SK-N-SH treated with all-trans-retinoic acid at 6 μM for 48 hours (cell line): ENCODE measurements at regions not wholly inside any gene's neighbourhood (a gene's known extent, or its start where the extent isn't known, plus 50 kb on each side); places are given as distances from the start of the nearest gene placed in this dataset.
"Not testable (repeated sequence)": the region's sequence is repeated elsewhere in the genome, so short reads cannot be mapped to it uniquely, and the experiment has no call there.

ENCODE experiments used
- ATAC-seq: fragments of 200-7000 bp; cut with Tn5 transposase; 3 replicates; pipeline ENCODE4 v1.9.1; 2020; ENCODE audit warnings: mild to moderate bottlenecking, moderate library complexity
- BACH2 ChIP-seq: fragments of 250-450 bp; sonication (Bioruptor Pico); IDR thresholded peaks from 2 replicates; pipeline ENCODE4 v1.9.0; 2021; ENCODE audit warnings: mild to moderate bottlenecking, borderline replicate concordance
- CSDC2 ChIP-seq: fragments of 250-450 bp; sonication (Bioruptor Pico); IDR thresholded peaks from 2 replicates; pipeline ENCODE4 v1.5.0; 2020; ENCODE audit warnings: mild to moderate bottlenecking, moderate library complexity
- ESRRG ChIP-seq: fragments of 250-450 bp; sonication (Bioruptor Pico); IDR thresholded peaks from 2 replicates; pipeline ENCODE4 v1.6.1; 2021; ENCODE audit warnings: mild to moderate bottlenecking
- GLIS3 ChIP-seq: fragments of 250-450 bp; sonication (Bioruptor Pico); IDR thresholded peaks from 2 replicates; pipeline ENCODE4 v1.5.0; 2020; ENCODE audit warnings: mild to moderate bottlenecking, moderate library complexity
- ISL1 ChIP-seq: fragments of 250-450 bp; sonication (Bioruptor Pico); IDR thresholded peaks from 2 replicates; pipeline ENCODE4 v2.1.2; 2022; ENCODE audit warnings: mild to moderate bottlenecking, moderate library complexity
- OSR1 ChIP-seq: fragments of 250-450 bp; sonication (Bioruptor Pico); IDR thresholded peaks from 2 replicates; pipeline ENCODE4 v1.8.0; 2022; ENCODE audit warnings: moderate library complexity, mild to moderate bottlenecking, inconsistent platforms
- PATZ1 ChIP-seq: fragments of 250-450 bp; sonication (Bioruptor Pico); IDR thresholded peaks from 2 replicates; pipeline ENCODE4 v1.8.0; 2020; ENCODE audit warnings: mild to moderate bottlenecking, moderate library complexity, borderline replicate concordance
- PPARA ChIP-seq: fragments of 250-450 bp; sonication (Bioruptor Pico); IDR thresholded peaks from 2 replicates; pipeline ENCODE4 v1.5.0; 2020; ENCODE audit warnings: mild to moderate bottlenecking, borderline replicate concordance
- SNAI2 ChIP-seq: fragments of 250-450 bp; sonication (Bioruptor Pico); IDR thresholded peaks from 2 replicates; pipeline ENCODE4 v1.5.0; 2020; ENCODE audit warnings: mild to moderate bottlenecking, moderate library complexity
- TSHZ2 ChIP-seq: fragments of 250-450 bp; sonication (Bioruptor Pico); IDR thresholded peaks from 2 replicates; pipeline ENCODE4 v1.5.0; 2020; ENCODE audit warnings: mild to moderate bottlenecking, moderate library complexity
- ZC3H10 ChIP-seq: fragments of 250-450 bp; sonication (Bioruptor Pico); IDR thresholded peaks from 2 replicates; pipeline ENCODE4 v1.5.1; 2021; ENCODE audit warnings: mild to moderate bottlenecking, moderate library complexity
- ZFP3 ChIP-seq: fragments of 250-450 bp; sonication (Bioruptor Pico); IDR thresholded peaks from 2 replicates; pipeline ENCODE4 v1.5.0; 2020; ENCODE audit warnings: mild to moderate bottlenecking, moderate library complexity
- ZFP30 ChIP-seq: fragments of 450-650 bp; formaldehyde crosslinking; IDR thresholded peaks from 2 replicates; pipeline ENCODE4 v1.5.0; 2022; ENCODE audit warnings: mild to moderate bottlenecking, moderate library complexity
- ZNF8 ChIP-seq: fragments of 450-650 bp; formaldehyde crosslinking; IDR thresholded peaks from 2 replicates; pipeline ENCODE4 v1.5.0; 2020; ENCODE audit warnings: mild to moderate bottlenecking, moderate library complexity
- TF ChIP-seq, protein P1 (sequence below): fragments of 250-450 bp; sonication (Bioruptor Pico); IDR thresholded peaks from 2 replicates; pipeline ENCODE4 v1.5.1; 2020; ENCODE audit warnings: low read depth, mild to moderate bottlenecking, moderate library complexity
- TF ChIP-seq, protein P2 (sequence below): fragments of 250-450 bp; sonication (Bioruptor Pico); IDR thresholded peaks from 2 replicates; pipeline ENCODE4 v1.5.1; 2021; ENCODE audit warnings: mild to moderate bottlenecking, moderate library complexity

GRCh38 chr2:215787025-215787424, 226.3 kb downstream of the MREG start (continued):
- no peak for TF ChIP-seq ZFP30
- TF ChIP-seq CSDC2 (CRISPR knock-in tag) = no peak
- TF ChIP-seq, protein P1, sequence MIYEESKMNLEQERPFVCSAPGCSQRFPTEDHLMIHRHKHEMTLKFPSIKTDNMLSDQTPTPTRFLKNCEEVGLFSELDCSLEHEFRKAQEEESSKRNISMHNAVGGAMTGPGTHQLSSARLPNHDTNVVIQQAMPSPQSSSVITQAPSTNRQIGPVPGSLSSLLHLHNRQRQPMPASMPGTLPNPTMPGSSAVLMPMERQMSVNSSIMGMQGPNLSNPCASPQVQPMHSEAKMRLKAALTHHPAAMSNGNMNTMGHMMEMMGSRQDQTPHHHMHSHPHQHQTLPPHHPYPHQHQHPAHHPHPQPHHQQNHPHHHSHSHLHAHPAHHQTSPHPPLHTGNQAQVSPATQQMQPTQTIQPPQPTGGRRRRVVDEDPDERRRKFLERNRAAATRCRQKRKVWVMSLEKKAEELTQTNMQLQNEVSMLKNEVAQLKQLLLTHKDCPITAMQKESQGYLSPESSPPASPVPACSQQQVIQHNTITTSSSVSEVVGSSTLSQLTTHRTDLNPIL (CRISPR knock-in tag) = no peak

DNA sequence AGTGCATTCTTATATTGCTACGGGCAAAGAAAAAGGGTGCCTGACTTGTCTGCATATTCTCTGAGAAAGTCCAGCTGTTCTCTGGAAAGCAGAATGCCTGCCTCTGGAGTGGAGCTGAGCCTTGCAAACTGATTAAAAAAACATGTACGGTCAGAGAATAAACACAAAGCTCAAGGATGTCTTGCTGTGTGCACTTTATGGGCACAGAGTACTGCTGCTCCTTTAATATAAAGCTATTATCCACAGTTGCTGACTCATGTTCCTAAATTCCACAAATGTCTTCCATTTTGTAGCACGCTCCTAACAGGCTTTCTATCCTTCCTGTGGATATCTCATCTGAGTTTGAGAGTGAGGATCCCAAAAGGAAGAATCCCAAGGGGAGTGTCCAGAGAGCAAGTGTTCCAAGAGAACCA, 229.0 kb downstream of the MREG start:
- ATAC-seq = peak; percentile 98

GRCh38 chr2:215783640-215784039, 229.7 kb downstream of the MREG start:
- not testable (repeated sequence) for ATAC-seq

More for the DNA sequence above, 229.0 kb downstream of the MREG start:
- TF ChIP-seq TSHZ2 (0 out of 2 replicates have a peak, but pooled peaks have one; percentile 34), ZFP3 (CRISPR knock-in tag) (no peak)

DNA sequence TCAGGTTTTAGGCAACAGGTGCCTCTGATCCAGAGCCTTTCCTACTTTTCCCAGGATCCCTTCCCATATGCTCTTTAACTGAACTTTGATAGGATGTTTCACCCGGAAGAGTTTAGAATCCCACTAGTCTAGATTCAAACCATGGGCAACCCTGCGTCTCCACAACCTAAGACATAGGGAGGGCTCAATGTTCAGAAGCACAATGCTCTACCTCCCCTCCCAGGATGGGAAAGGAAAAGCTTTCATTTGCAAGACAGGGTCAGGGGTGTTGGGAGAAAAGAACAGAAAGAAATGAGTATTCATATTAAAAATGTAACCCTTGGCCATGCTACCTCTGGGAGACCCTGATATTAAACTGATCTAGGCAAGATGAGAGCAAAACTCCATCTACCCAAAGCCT, 230.4 kb downstream of the MREG start:
- TF ChIP-seq ESRRG (CRISPR knock-in tag) (no peak), PATZ1 (CRISPR knock-in tag) (no peak)
- TF ChIP-seq, protein P2, sequence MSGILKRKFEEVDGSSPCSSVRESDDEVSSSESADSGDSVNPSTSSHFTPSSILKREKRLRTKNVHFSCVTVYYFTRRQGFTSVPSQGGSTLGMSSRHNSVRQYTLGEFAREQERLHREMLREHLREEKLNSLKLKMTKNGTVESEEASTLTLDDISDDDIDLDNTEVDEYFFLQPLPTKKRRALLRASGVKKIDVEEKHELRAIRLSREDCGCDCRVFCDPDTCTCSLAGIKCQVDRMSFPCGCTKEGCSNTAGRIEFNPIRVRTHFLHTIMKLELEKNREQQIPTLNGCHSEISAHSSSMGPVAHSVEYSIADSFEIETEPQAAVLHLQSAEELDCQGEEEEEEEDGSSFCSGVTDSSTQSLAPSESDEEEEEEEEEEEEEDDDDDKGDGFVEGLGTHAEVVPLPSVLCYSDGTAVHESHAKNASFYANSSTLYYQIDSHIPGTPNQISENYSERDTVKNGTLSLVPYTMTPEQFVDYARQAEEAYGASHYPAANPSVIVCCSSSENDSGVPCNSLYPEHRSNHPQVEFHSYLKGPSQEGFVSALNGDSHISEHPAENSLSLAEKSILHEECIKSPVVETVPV (CRISPR knock-in tag) = no peak
- no peak for ATAC-seq

DNA sequence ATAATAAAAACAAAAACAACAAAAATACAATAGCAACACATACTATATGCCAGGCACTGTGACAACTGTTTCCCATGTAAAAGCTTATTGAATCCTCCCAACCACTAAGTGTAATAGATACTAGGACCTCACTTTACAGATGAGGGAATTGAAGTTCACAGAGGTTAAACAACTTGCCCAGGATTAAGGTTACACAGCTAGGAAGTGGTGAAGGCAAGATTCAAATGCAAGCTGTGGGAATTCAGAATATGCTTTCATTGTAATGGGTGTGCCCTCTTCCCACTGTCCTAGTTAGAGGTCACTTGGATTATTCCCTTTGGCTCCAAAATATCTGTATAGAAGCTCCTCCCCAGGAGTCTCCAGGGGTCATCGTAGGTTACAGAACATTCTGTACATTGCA, 231.1 kb downstream of the MREG start:
- ATAC-seq = no peak
- TF ChIP-seq GLIS3 (CRISPR knock-in tag) (no peak), PPARA (CRISPR knock-in tag) (no peak), ZFP30 (no peak), ISL1 (CRISPR knock-in tag) (no peak), ZFP3 (CRISPR knock-in tag) (no peak), CSDC2 (CRISPR knock-in tag) (no peak), ZC3H10 (CRISPR knock-in tag) (no peak), ZNF8 (CRISPR knock-in tag) (no peak), PATZ1 (CRISPR knock-in tag) (no peak), SNAI2 (no peak), BACH2 (CRISPR knock-in tag) (no peak), OSR1 (no peak)
- TF ChIP-seq, protein P2 (CRISPR knock-in tag) = no peak
- TF ChIP-seq, protein P1 (CRISPR knock-in tag) = no peak
- TF ChIP-seq, all 23 proteins: peak for 0
